DMS153 (cell line): ENCODE measurements at regions not wholly inside any gene's neighbourhood (a gene's known extent, or its start where the extent isn't known, plus 50 kb on each side); places are given as distances from the start of the nearest gene placed in this dataset.
"Not testable (repeated sequence)": the region's sequence is repeated elsewhere in the genome, so short reads cannot be mapped to it uniquely, and the experiment has no call there.

Source experiments
- DNase-seq: peaks from one replicate; lab custom pipeline; 2025; lab: John Stamatoyannopoulos, UW

- DNase-seq: no peak
Measured at GRCh38 chr20:60097285-60097684, 139.1 kb downstream of the CDH26 start.

GRCh38 chr20:60100780-60101179, 142.6 kb downstream of the CDH26 start:
- DNase-seq: no peak

GRCh38 chr20:60101201-60101890, 143.1 kb downstream of the CDH26 start:
- no peak for DNase-seq

GRCh38 chr20:60101891-60102281, 143.7 kb downstream of the CDH26 start:
- DNase-seq: no peak

- no peak for DNase-seq
Measured at GRCh38 chr20:60102665-60103210, 144.5 kb downstream of the CDH26 start.

- DNase-seq: no peak
Measured at GRCh38 chr20:60104993-60105803, 147.0 kb downstream of the CDH26 start.

GRCh38 chr20:60106186-60106585, 148.0 kb downstream of the CDH26 start:
- not testable (repeated sequence) for DNase-seq

- no peak for DNase-seq
Measured at GRCh38 chr20:60107621-60108390, 149.6 kb downstream of the CDH26 start.

- DNase-seq: no peak
Measured at GRCh38 chr20:60108397-60108796, 150.2 kb downstream of the CDH26 start.

GRCh38 chr20:60113024-60113724, 155.0 kb downstream of the CDH26 start:
- DNase-seq: no peak

GRCh38 chr20:60113771-60114170, 155.5 kb downstream of the CDH26 start:
- no peak for DNase-seq

GRCh38 chr20:60115451-60115850, 157.2 kb downstream of the CDH26 start:
- DNase-seq: no peak

- no peak for DNase-seq
Measured at GRCh38 chr20:60116128-60116909, 158.1 kb downstream of the CDH26 start.

- no peak for DNase-seq
Measured at GRCh38 chr20:60117065-60117464, 158.8 kb downstream of the CDH26 start.

GRCh38 chr20:60121903-60122302, 163.7 kb downstream of the CDH26 start:
- no peak for DNase-seq

- no peak for DNase-seq
Measured at GRCh38 chr20:60122671-60123070, 164.4 kb downstream of the CDH26 start.

- no peak for DNase-seq
Measured at GRCh38 chr20:60123096-60123495, 164.9 kb downstream of the CDH26 start.

- DNase-seq: no peak
Measured at GRCh38 chr20:60123652-60124051, 165.4 kb downstream of the CDH26 start.

- DNase-seq: no peak
Measured at GRCh38 chr20:60124776-60125381, 166.7 kb downstream of the CDH26 start.

- no peak for DNase-seq
Measured at GRCh38 chr20:60125513-60125912, 167.3 kb downstream of the CDH26 start.

- no peak for DNase-seq
Measured at GRCh38 chr20:60126975-60127374, 168.8 kb downstream of the CDH26 start.
